K562 (cell line): ENCODE measurements at regions not wholly inside any gene's neighbourhood (a gene's known extent, or its start where the extent isn't known, plus 50 kb on each side); places are given as distances from the start of the nearest gene placed in this dataset.

ENCODE experiments used
- CBX3 ChIP-seq, 2 experiments: IDR thresholded peaks; 1 replicate in 1 of 2; 2 replicates in 1 of 2; pipeline ENCODE4 v1.6.1; 2012; ENCODE audit warnings: inconsistent platforms in 2 of 2, low read length in 2 of 2, borderline replicate concordance in 1 of 2, control low read depth in 1 of 2
- DPF2 ChIP-seq: fragments of 450-650 bp; IDR thresholded peaks from 2 replicates; pipeline ENCODE4 v1.6.1; 2016
- HDAC6 ChIP-seq: IDR thresholded peaks from 2 replicates; pipeline ENCODE4 v1.6.1; 2012; ENCODE audit warnings: low read depth, mild to moderate bottlenecking, control low read depth, inconsistent platforms, low read length, moderate library complexity
- KLF13 ChIP-seq: fragments of 450-650 bp; IDR thresholded peaks from 2 replicates; pipeline ENCODE4 v1.6.1; 2016; ENCODE audit warnings: missing genetic modification characterization, low read depth, mild to moderate bottlenecking, missing compliant biosample characterization, moderate library complexity, borderline replicate concordance
- POLR2A ChIP-seq: fragments of 450-650 bp; conservative IDR thresholded peaks from 2 replicates; pipeline ENCODE4 v1.6.1; 2016
- TAF9B ChIP-seq: fragments of 450-650 bp; IDR thresholded peaks from 2 replicates; pipeline ENCODE4 v1.6.1; 2018; ENCODE audit warnings: mild to moderate bottlenecking; ENCODE audit not compliant: partially characterized antibody
- TARDBP ChIP-seq: fragments of 450-650 bp; IDR thresholded peaks from 2 replicates; pipeline ENCODE4 v1.6.1; 2016
- TBP ChIP-seq: optimal IDR thresholded peaks from 2 replicates; pipeline ENCODE3; 2011; ENCODE audit warnings: low read depth, low read length, improper control_type of control experiment
- TEAD2 ChIP-seq: fragments of 450-650 bp; IDR thresholded peaks from 2 replicates; pipeline ENCODE4 v1.6.1; 2016; ENCODE audit warnings: missing genetic modification characterization, control low read depth, missing compliant biosample characterization
- ZBTB8A ChIP-seq: fragments of 450-650 bp; IDR thresholded peaks from 2 replicates; pipeline ENCODE4 v1.6.1; 2018; ENCODE audit warnings: mild to moderate bottlenecking, moderate library complexity; ENCODE audit not compliant: partially characterized antibody
- ZNF140 ChIP-seq: fragments of 250-450 bp; sonication (Bioruptor Pico); IDR thresholded peaks from 2 replicates; pipeline ENCODE4 v1.8.0; 2021; ENCODE audit warnings: moderate library complexity, mild to moderate bottlenecking, inconsistent platforms
- ZNF354B ChIP-seq: fragments of 250-450 bp; sonication (Bioruptor Pico); IDR thresholded peaks from 2 replicates; pipeline ENCODE4 v1.4.0; 2020
- ZNF644 ChIP-seq: fragments of 200-800 bp; sonication (Bioruptor generic); IDR thresholded peaks from 2 replicates; pipeline ENCODE4 v1.6.1; 2016; ENCODE audit warnings: low read depth, missing genetic modification characterization, missing compliant biosample characterization
- ZNF75A ChIP-seq: fragments of 450-650 bp; formaldehyde crosslinking; IDR thresholded peaks from 2 replicates; pipeline ENCODE4 v1.4.0; 2020; ENCODE audit warnings: mild to moderate bottlenecking
- TF ChIP-seq, protein P1 (sequence below): sonication (generic); formaldehyde crosslinking; IDR thresholded peaks from 2 replicates; pipeline ENCODE4 v1.4.0; 2020; ENCODE audit warnings: mild to moderate bottlenecking, missing genetic modification reagents
- TF ChIP-seq, protein P2 (sequence below): fragments of 450-650 bp; formaldehyde crosslinking; IDR thresholded peaks from 2 replicates; pipeline ENCODE4 v1.4.0; 2020; ENCODE audit warnings: mild to moderate bottlenecking, moderate library complexity

DNA sequence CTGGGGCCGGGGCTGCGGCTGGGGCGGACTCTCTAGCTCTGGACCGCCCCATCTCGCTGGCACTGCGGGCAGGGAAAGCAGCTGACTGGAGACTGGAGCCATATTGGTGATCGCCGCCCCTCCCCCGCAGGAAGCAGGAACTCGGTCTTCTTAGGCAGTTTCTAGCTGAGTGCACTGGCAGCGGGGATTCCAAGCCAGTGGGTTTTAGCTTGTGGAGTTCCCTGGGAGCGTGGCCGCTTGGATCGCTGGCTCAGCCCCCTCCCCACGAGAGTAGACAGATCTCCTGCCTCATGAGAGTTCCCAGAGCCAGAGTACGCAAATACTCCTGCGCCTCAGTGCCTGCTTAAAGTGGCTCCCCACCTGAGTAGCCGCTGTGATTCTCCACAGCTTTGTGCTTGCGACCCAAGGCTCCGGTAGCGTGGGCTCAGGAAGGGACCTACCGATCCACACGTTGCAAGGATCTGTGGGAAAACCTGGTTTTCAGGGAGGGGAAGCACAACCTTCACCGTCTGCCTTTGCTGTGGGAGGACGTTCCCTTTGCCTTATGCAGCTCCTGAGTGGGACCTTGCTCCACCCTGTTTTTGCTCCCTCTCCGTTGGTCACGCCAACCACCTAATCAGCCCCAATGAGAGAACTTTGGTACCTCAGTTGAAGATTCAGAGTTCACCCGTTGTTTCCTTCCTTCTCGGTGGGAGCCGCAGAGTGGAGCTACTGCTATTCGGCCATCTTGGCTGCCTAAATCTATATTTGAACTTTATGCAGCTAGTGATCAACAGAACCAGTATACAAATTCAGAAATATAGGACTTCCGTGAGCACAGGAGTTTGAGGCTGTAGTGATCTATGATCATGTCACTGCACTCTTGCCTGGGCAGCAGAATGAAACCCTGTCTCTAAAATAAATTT, 803.9 kb upstream of the PCDH10 start (continued):
- TF ChIP-seq TEAD2 (tag) (no peak), DPF2 (no peak), KLF13 (tag) (no peak), TARDBP (no peak), ZNF75A (CRISPR knock-in tag) (no peak), TAF9B (peak; percentile 48), HDAC6 (no peak), ZNF354B (CRISPR knock-in tag) (no peak), CBX3 (IDR thresholded peaks at IDR 0.05; ENCODE audit: borderline replicate concordance in 1 of 2, low read length in 2 of 2) (no peak), ZNF140 (CRISPR knock-in tag) (no peak), ZNF644 (tag) (no peak), ZBTB8A (no peak), POLR2A (peak; percentile 77), TBP (peak; percentile 81)
- TF ChIP-seq, protein P1, sequence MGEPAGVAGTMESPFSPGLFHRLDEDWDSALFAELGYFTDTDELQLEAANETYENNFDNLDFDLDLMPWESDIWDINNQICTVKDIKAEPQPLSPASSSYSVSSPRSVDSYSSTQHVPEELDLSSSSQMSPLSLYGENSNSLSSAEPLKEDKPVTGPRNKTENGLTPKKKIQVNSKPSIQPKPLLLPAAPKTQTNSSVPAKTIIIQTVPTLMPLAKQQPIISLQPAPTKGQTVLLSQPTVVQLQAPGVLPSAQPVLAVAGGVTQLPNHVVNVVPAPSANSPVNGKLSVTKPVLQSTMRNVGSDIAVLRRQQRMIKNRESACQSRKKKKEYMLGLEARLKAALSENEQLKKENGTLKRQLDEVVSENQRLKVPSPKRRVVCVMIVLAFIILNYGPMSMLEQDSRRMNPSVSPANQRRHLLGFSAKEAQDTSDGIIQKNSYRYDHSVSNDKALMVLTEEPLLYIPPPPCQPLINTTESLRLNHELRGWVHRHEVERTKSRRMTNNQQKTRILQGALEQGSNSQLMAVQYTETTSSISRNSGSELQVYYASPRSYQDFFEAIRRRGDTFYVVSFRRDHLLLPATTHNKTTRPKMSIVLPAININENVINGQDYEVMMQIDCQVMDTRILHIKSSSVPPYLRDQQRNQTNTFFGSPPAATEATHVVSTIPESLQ (CRISPR knock-in tag) = no peak
- TF ChIP-seq, protein P2, sequence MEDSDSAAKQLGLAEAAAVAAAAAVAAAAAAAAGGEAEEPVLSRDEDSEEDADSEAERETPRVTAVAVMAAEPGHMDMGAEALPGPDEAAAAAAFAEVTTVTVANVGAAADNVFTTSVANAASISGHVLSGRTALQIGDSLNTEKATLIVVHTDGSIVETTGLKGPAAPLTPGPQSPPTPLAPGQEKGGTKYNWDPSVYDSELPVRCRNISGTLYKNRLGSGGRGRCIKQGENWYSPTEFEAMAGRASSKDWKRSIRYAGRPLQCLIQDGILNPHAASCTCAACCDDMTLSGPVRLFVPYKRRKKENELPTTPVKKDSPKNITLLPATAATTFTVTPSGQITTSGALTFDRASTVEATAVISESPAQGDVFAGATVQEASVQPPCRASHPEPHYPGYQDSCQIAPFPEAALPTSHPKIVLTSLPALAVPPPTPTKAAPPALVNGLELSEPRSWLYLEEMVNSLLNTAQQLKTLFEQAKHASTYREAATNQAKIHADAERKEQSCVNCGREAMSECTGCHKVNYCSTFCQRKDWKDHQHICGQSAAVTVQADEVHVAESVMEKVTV (CRISPR knock-in tag) = no peak
